ENCODE measurements at regions not wholly inside any gene's neighbourhood (a gene's known extent, or its start where the extent isn't known, plus 50 kb on each side); places are given as distances from the start of the nearest gene placed in this dataset.

GRCh38 chr21:30097791-30098190, 68.8 kb downstream of the CLDN17 start:
- no peak overlapping the region for H3K18ac ChIP-seq (ENCODE audit: insufficient read length, low read depth, low read length)
- no peak overlapping the region for H3K23ac ChIP-seq (ENCODE audit: insufficient read length, low read depth, low read length)
- Mint-ChIP-seq H3K27ac (no peak overlapping the region), H3K27me3 (ENCODE audit: low read depth) (no peaks in the 10 kb centered on the region), H3K9me3 (no peaks in the 10 kb centered on the region), H3K36me3 (ENCODE audit: insufficient read depth in 1 of 3, low read depth in 3 of 3) (no peaks in the 10 kb centered on the region; a peak in 1 of 7 replicates), H3K4me3 (no peak overlapping the region), H3K4me1 (peaks cover 12 to 17% of the 10 kb centered on the region in 2 experiments)
- no peak overlapping the region for H2BK12ac ChIP-seq (ENCODE audit: insufficient read length, low read depth, low read length)
- no peak overlapping the region for H2BK5ac ChIP-seq (ENCODE audit: insufficient read length, low read length)
- H3K9ac ChIP-seq (ENCODE audit: extremely low read depth, insufficient read length, low read length), result no peak overlapping the region
- H4K91ac ChIP-seq (ENCODE audit: insufficient read length, low read depth, low read length), result no peak overlapping the region
- H3K4me2 ChIP-seq (ENCODE audit: insufficient read depth, insufficient read length, low read length), result no peak overlapping the region
- no peak overlapping the region for H3K56ac ChIP-seq (ENCODE audit: insufficient read length, low read depth, low read length)
- H3T11ph ChIP-seq (ENCODE audit: low read length), result no peak overlapping the region
- no peaks in the 10 kb centered on the region; the same call in 1 of the 2 replicates for H3K4me1 ChIP-seq (ENCODE audit: insufficient read depth, low read length)
- H2AK5ac ChIP-seq (ENCODE audit: insufficient read length, low read length), result no peak overlapping the region
- H3K27me3 ChIP-seq (ENCODE audit: insufficient read depth, low read length), result no peaks in the 10 kb centered on the region
- H3K14ac ChIP-seq (ENCODE audit: insufficient read depth, low read length), result no peak overlapping the region
- TF ChIP-seq CTCF (conservative IDR thresholded peaks at IDR 0.05), result no peak
- H3K9me3 ChIP-seq (ENCODE audit: control insufficient read depth, low read depth, low read length), result no peaks in the 10 kb centered on the region
- no peaks in the 10 kb centered on the region for H4K20me1 ChIP-seq (ENCODE audit: control insufficient read depth, insufficient read depth, insufficient read length)
- DNase-seq, result no peak
- no peak overlapping the region for H2BK20ac ChIP-seq (ENCODE audit: low read depth, low read length, poor library complexity, severe bottlenecking)
- H2BK15ac ChIP-seq (ENCODE audit: low read depth, low read length), result no peak overlapping the region
- H3K27ac ChIP-seq (ENCODE audit: insufficient read length, low read depth, low read length), result no peak overlapping the region
- H2AFZ ChIP-seq (ENCODE audit: low read length), result no peak overlapping the region
- no peak overlapping the region for H3K4ac ChIP-seq (ENCODE audit: low read depth, low read length)
- no peak overlapping the region for H4K5ac ChIP-seq (ENCODE audit: insufficient read length, low read depth, low read length)
- no peak overlapping the region for H2BK120ac ChIP-seq (ENCODE audit: low read depth, low read length, poor library complexity, severe bottlenecking)
- H4K8ac ChIP-seq (replicated peaks; ENCODE audit: insufficient read length, low read depth, low read length), result no peak overlapping the region
- H3K79me1 ChIP-seq (ENCODE audit: insufficient read depth, low read depth, low read length, poor library complexity, severe bottlenecking), result no peaks in the 10 kb centered on the region
- H3K23me2 ChIP-seq (ENCODE audit: insufficient read length, low read depth, low read length, poor library complexity, severe bottlenecking), result no peaks in the 10 kb centered on the region
- no peaks in the 10 kb centered on the region for H3K79me2 ChIP-seq (ENCODE audit: insufficient read depth, low read length)
- WGBS (ENCODE audit: extremely low coverage, insufficient read length, low lambda C conversion rate), result no CpG with 5 or more reads among the region's 5 CpGs

All from H9 (cell line).